ENCODE measurements at regions not wholly inside any gene's neighbourhood (a gene's known extent, or its start where the extent isn't known, plus 50 kb on each side); places are given as distances from the start of the nearest gene placed in this dataset.

- no peak for DNase-seq (ENCODE audit: low read depth)
Measured at GRCh38 chr1:117803318-117803717, 126.1 kb downstream of the GDAP2 start.

- no peak for DNase-seq (ENCODE audit: low read depth)
Measured at GRCh38 chr1:117809764-117810163, 119.7 kb downstream of the GDAP2 start.

- no peak for DNase-seq (ENCODE audit: low read depth)
Measured at GRCh38 chr1:117810553-117810952, 118.9 kb downstream of the GDAP2 start.

- DNase-seq (ENCODE audit: low read depth), result no peak
Measured at GRCh38 chr1:117812869-117813511, 116.4 kb downstream of the GDAP2 start.

Measured in stimulated activated CD8-positive, alpha-beta memory T cell treated with anti-CD3 and anti-CD28 coated beads, Interleukin-15, amount 100 ng/mL, for 1 hour (primary cell).